DOHH2 (cell line): ENCODE measurements at regions not wholly inside any gene's neighbourhood (a gene's known extent, or its start where the extent isn't known, plus 50 kb on each side); places are given as distances from the start of the nearest gene placed in this dataset.

Experiments
- CTCF ChIP-seq: fragments of 200-600 bp; sonication (generic); IDR thresholded peaks from one replicate; pipeline ENCODE4 v1.5.1; 2014; ENCODE audit warnings: antibody characterized with exemption, mild to moderate bottlenecking, low read depth, low read length; ENCODE audit not compliant: poor library complexity, severe bottlenecking
- EZH2phosphoT487 ChIP-seq: fragments of 200-600 bp; sonication (generic); IDR thresholded peaks from 2 replicates; pipeline ENCODE4 v1.6.1; 2017; ENCODE audit warnings: borderline replicate concordance, mild to moderate bottlenecking, antibody characterized with exemption, low read length, moderate library complexity, mixed read lengths

DNA sequence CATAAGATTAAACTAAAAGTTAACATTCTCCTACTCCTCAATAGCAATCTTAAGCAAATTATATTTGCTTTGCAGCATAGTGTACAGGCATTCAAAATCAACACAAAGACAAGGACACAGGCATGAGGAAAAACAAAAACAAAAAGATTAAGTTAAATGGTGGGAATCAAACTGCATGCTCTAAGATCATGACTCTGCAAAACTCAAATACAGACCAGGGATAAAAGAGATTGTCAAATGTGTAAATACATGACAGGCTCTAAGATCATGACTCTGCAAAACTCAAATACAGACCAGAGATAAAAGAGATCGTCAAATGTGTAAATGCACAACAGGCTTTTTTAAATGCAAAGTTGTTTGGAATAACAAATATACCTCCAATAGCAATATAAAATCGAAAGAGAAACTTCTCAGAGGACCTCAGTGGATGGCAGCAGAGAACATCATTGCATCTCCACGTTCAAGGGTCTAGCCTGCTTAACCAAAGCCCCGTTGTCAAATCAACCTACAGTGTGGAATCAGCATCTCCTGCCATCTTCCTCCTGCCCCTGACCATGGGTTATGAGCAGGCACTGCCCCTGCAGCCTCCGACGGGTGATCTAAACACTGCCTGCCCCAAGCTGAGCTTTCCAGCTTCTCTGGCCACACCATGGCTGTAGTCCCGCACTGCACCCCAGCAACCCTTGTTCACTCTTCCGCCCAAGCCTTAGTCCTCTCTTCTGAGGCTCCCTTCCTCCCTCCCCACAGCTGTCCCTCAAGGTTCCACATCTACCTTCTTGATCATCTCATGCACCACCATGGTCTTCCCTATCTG, 446.1 kb downstream of the SOX9 start:
- no peak for TF ChIP-seq CTCF
- no peak for TF ChIP-seq EZH2phosphoT487
